HepG2 (cell line): ENCODE measurements at regions not wholly inside any gene's neighbourhood (a gene's known extent, or its start where the extent isn't known, plus 50 kb on each side); places are given as distances from the start of the nearest gene placed in this dataset.

Experiments used
- HOXA3 ChIP-seq: sonication (generic); formaldehyde crosslinking; IDR thresholded peaks from 2 replicates; pipeline ENCODE4 v1.5.0; 2020; ENCODE audit warnings: missing genetic modification reagents
- KAT8 ChIP-seq: IDR thresholded peaks from 2 replicates; pipeline ENCODE4 v1.6.1; 2016; ENCODE audit warnings: missing genetic modification reagents, missing compliant biosample characterization
- MBNL3 ChIP-seq: fragments of 250-450 bp; sonication (Bioruptor Pico); conservative IDR thresholded peaks from 2 replicates; pipeline ENCODE4 v1.8.0; 2022; ENCODE audit warnings: mild to moderate bottlenecking, inconsistent platforms
- MYC ChIP-seq: sonication (generic); formaldehyde crosslinking; IDR thresholded peaks from 2 replicates; pipeline ENCODE4 v1.9.0; 2021; ENCODE audit warnings: missing genetic modification reagents, borderline replicate concordance
- NFATC3 ChIP-seq: sonication (generic); formaldehyde crosslinking; IDR thresholded peaks from 2 replicates; pipeline ENCODE4 v1.5.1; 2020; ENCODE audit warnings: mild to moderate bottlenecking, missing genetic modification reagents
- RAD21 ChIP-seq: fragments of 450-650 bp; formaldehyde crosslinking; IDR thresholded peaks from 2 replicates; pipeline ENCODE4 v1.5.0; 2020; ENCODE audit warnings: mild to moderate bottlenecking
- RBAK ChIP-seq: sonication (generic); formaldehyde crosslinking; IDR thresholded peaks from 2 replicates; pipeline ENCODE4 v1.5.1; 2020; ENCODE audit warnings: mild to moderate bottlenecking, missing genetic modification reagents
- SALL1 ChIP-seq: sonication (generic); formaldehyde crosslinking; IDR thresholded peaks from 2 replicates; pipeline ENCODE4 v1.8.0; 2022; ENCODE audit warnings: mild to moderate bottlenecking, missing genetic modification reagents
- SOX5 ChIP-seq: IDR thresholded peaks from 2 replicates; pipeline ENCODE4 v1.6.1; 2016; ENCODE audit warnings: borderline replicate concordance
- SP140L ChIP-seq: sonication (generic); formaldehyde crosslinking; IDR thresholded peaks from 2 replicates; pipeline ENCODE4 v1.4.0; 2020; ENCODE audit warnings: missing genetic modification reagents, borderline replicate concordance
- TEAD3 ChIP-seq: optimal IDR thresholded peaks from 2 replicates; pipeline ENCODE3; 2016; ENCODE audit warnings: borderline replicate concordance
- ZNF138 ChIP-seq: sonication (generic); formaldehyde crosslinking; IDR thresholded peaks from 2 replicates; pipeline ENCODE4 v1.5.0; 2020; ENCODE audit warnings: mild to moderate bottlenecking, low read depth, missing genetic modification reagents
- ZNF33A ChIP-seq: sonication (generic); formaldehyde crosslinking; IDR thresholded peaks from 2 replicates; pipeline ENCODE4 v1.5.1; 2020; ENCODE audit warnings: missing genetic modification reagents, mild to moderate bottlenecking, moderate library complexity, borderline replicate concordance
- ZNF430 ChIP-seq: sonication (generic); formaldehyde crosslinking; IDR thresholded peaks from 2 replicates; pipeline ENCODE4 v1.9.0; 2021; ENCODE audit warnings: mild to moderate bottlenecking, missing genetic modification reagents
- ZNF501 ChIP-seq: sonication (generic); formaldehyde crosslinking; IDR thresholded peaks from 2 replicates; pipeline ENCODE4 v1.5.1; 2020; ENCODE audit warnings: mild to moderate bottlenecking, moderate library complexity, missing genetic modification reagents
- ZNF644 ChIP-seq: IDR thresholded peaks from 2 replicates; pipeline ENCODE4 v1.6.1; 2016; ENCODE audit warnings: low read depth
- ZNF781 ChIP-seq: sonication (generic); formaldehyde crosslinking; IDR thresholded peaks from 2 replicates; pipeline ENCODE4 v1.5.1; 2020; ENCODE audit warnings: borderline replicate concordance, mild to moderate bottlenecking, missing genetic modification reagents; ENCODE audit errors: not compliant biosample characterization
- TF ChIP-seq, protein P1 (sequence below): sonication (generic); formaldehyde crosslinking; conservative IDR thresholded peaks from 2 replicates; pipeline ENCODE4 v1.4.0; 2020; ENCODE audit warnings: missing genetic modification reagents
- TF ChIP-seq, protein P2 (sequence below): sonication (generic); formaldehyde crosslinking; IDR thresholded peaks from 2 replicates; pipeline ENCODE4 v1.5.0; 2020; ENCODE audit warnings: mild to moderate bottlenecking, missing genetic modification reagents, moderate library complexity
- TF ChIP-seq, protein P3 (sequence below): IDR thresholded peaks from 2 replicates; pipeline ENCODE4 v1.6.1; 2016
- TF ChIP-seq, protein P4 (sequence below): sonication (generic); formaldehyde crosslinking; IDR thresholded peaks from 2 replicates; pipeline ENCODE4 v1.5.0; 2020; ENCODE audit warnings: missing genetic modification reagents
- TF ChIP-seq, protein P5 (sequence below), 2 experiments: sonication (generic) in 1 of 2; formaldehyde crosslinking in 1 of 2; IDR thresholded peaks; 2 replicates each; pipeline versions ENCODE4 v1.4.0 to v1.6.1; 2018 to 2020; ENCODE audit warnings: missing genetic modification reagents in 2 of 2, borderline replicate concordance in 1 of 2, low read depth in 1 of 2, mild to moderate bottlenecking in 1 of 2, missing biosample characterization in 1 of 2

DNA sequence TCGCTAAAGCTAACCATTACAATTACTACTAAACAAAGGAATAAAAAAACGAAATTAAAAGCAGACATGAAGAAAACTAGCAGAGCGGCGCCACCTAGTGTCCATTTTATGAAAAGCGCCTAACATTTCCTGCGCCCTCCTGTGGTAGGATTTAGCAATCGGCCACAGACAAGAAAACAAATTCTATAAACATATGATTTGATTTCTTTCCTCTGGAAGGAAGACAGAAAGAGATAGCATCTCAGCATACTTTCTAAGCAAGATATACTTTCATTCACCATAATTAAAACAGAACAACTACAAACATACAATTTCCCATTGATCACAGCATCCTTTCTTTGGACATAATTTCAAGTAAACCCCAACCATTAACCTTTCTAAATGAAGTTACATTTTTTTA is 337.7 kb upstream of the NPVF start (continued):
- TF ChIP-seq MYC (CRISPR knock-in tag) = no peak
- peak; percentile 34; the same call in 1 of the 2 replicates for TF ChIP-seq KAT8 (CRISPR knock-in tag)
- TF ChIP-seq ZNF138 (CRISPR knock-in tag) = no peak
- no peak for TF ChIP-seq HOXA3
- TF ChIP-seq ZNF501 (CRISPR knock-in tag) = no peak
- no peak for TF ChIP-seq ZNF33A (CRISPR knock-in tag)
- no peak for TF ChIP-seq TEAD3
- TF ChIP-seq, protein P1, sequence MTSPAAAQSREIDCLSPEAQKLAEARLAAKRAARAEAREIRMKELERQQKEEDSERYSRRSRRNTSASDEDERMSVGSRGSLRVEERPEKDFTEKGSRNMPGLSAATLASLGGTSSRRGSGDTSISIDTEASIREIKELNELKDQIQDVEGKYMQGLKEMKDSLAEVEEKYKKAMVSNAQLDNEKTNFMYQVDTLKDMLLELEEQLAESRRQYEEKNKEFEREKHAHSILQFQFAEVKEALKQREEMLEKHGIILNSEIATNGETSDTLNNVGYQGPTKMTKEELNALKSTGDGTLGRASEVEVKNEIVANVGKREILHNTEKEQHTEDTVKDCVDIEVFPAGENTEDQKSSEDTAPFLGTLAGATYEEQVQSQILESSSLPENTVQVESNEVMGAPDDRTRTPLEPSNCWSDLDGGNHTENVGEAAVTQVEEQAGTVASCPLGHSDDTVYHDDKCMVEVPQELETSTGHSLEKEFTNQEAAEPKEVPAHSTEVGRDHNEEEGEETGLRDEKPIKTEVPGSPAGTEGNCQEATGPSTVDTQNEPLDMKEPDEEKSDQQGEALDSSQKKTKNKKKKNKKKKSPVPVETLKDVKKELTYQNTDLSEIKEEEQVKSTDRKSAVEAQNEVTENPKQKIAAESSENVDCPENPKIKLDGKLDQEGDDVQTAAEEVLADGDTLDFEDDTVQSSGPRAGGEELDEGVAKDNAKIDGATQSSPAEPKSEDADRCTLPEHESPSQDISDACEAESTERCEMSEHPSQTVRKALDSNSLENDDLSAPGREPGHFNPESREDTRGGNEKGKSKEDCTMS (CRISPR knock-in tag) = no peak
- no peak for TF ChIP-seq ZNF644
- no peak for TF ChIP-seq RBAK (CRISPR knock-in tag)
- no peak for TF ChIP-seq ZNF781 (CRISPR knock-in tag)
- TF ChIP-seq SOX5 (CRISPR knock-in tag) = 0 out of 2 replicates have a peak, but pooled peaks have one; percentile 18
- TF ChIP-seq, protein P2, sequence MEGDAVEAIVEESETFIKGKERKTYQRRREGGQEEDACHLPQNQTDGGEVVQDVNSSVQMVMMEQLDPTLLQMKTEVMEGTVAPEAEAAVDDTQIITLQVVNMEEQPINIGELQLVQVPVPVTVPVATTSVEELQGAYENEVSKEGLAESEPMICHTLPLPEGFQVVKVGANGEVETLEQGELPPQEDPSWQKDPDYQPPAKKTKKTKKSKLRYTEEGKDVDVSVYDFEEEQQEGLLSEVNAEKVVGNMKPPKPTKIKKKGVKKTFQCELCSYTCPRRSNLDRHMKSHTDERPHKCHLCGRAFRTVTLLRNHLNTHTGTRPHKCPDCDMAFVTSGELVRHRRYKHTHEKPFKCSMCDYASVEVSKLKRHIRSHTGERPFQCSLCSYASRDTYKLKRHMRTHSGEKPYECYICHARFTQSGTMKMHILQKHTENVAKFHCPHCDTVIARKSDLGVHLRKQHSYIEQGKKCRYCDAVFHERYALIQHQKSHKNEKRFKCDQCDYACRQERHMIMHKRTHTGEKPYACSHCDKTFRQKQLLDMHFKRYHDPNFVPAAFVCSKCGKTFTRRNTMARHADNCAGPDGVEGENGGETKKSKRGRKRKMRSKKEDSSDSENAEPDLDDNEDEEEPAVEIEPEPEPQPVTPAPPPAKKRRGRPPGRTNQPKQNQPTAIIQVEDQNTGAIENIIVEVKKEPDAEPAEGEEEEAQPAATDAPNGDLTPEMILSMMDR (CRISPR knock-in tag) = peak; percentile 90
- TF ChIP-seq, protein P3, sequence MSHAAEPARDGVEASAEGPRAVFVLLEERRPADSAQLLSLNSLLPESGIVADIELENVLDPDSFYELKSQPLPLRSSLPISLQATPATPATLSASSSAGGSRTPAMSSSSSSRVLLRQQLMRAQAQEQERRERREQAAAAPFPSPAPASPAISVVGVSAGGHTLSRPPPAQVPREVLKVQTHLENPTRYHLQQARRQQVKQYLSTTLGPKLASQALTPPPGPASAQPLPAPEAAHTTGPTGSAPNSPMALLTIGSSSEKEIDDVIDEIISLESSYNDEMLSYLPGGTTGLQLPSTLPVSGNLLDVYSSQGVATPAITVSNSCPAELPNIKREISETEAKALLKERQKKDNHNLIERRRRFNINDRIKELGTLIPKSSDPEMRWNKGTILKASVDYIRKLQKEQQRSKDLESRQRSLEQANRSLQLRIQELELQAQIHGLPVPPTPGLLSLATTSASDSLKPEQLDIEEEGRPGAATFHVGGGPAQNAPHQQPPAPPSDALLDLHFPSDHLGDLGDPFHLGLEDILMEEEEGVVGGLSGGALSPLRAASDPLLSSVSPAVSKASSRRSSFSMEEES = no peak
- peak; percentile 74 for TF ChIP-seq RAD21 (CRISPR knock-in tag)
- TF ChIP-seq MBNL3 (CRISPR knock-in tag) = no peak
- no peak for TF ChIP-seq SALL1 (CRISPR knock-in tag)
- no peak for TF ChIP-seq NFATC3
- TF ChIP-seq, protein P4, sequence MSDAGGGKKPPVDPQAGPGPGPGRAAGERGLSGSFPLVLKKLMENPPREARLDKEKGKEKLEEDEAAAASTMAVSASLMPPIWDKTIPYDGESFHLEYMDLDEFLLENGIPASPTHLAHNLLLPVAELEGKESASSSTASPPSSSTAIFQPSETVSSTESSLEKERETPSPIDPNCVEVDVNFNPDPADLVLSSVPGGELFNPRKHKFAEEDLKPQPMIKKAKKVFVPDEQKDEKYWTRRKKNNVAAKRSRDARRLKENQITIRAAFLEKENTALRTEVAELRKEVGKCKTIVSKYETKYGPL (CRISPR knock-in tag) = no peak
- no peak for TF ChIP-seq ZNF430 (CRISPR knock-in tag)
- TF ChIP-seq SP140L (CRISPR knock-in tag) = no peak
- TF ChIP-seq, protein P5, sequence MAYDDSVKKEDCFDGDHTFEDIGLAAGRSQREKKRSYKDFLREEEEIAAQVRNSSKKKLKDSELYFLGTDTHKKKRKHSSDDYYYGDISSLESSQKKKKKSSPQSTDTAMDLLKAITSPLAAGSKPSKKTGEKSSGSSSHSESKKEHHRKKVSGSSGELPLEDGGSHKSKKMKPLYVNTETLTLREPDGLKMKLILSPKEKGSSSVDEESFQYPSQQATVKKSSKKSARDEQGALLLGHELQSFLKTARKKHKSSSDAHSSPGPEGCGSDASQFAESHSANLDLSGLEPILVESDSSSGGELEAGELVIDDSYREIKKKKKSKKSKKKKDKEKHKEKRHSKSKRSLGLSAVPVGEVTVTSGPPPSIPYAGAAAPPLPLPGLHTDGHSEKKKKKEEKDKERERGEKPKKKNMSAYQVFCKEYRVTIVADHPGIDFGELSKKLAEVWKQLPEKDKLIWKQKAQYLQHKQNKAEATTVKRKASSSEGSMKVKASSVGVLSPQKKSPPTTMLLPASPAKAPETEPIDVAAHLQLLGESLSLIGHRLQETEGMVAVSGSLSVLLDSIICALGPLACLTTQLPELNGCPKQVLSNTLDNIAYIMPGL (CRISPR knock-in tag; IDR thresholded peaks at IDR 0.05; ENCODE audit: borderline replicate concordance in 1 of 2, low read depth in 1 of 2) = peak in 1 of 2 experiments; percentile 61; a peak in 1 of 4 replicates
